HG02678 (cell line): ENCODE measurements at regions not wholly inside any gene's neighbourhood (a gene's known extent, or its start where the extent isn't known, plus 50 kb on each side); places are given as distances from the start of the nearest gene placed in this dataset.
"Not testable (repeated sequence)": the region's sequence is repeated elsewhere in the genome, so short reads cannot be mapped to it uniquely, and the experiment has no call there.

ENCODE experiments used
- ATAC-seq: cut with Tn5 transposase; IDR thresholded peaks from one replicate; pipeline ENCODE4 v1.9.1; 2021; ENCODE audit warnings: mild to moderate bottlenecking, moderate library complexity; ENCODE audit not compliant: unreplicated experiment

GRCh38 chr20:54323227-54323734, 115.4 kb downstream of the PFDN4 start:
- no peak for ATAC-seq

GRCh38 chr20:54324041-54324440, 116.2 kb downstream of the PFDN4 start:
- ATAC-seq, result no peak

- ATAC-seq, result no peak
Observed at GRCh38 chr20:54324652-54325285, 116.9 kb downstream of the PFDN4 start.

GRCh38 chr20:54335299-54335698, 127.4 kb downstream of the PFDN4 start:
- ATAC-seq, result no peak

GRCh38 chr20:54337144-54337543, 129.3 kb downstream of the PFDN4 start:
- no peak for ATAC-seq

GRCh38 chr20:54339093-54339492, 131.2 kb downstream of the PFDN4 start:
- ATAC-seq, result no peak

GRCh38 chr20:54340206-54340605, 132.3 kb downstream of the PFDN4 start:
- no peak for ATAC-seq

- ATAC-seq, result no peak
Observed at GRCh38 chr20:54340667-54341081, 132.8 kb downstream of the PFDN4 start.

- ATAC-seq, result no peak
Observed at GRCh38 chr20:54342258-54342920, 133.0 kb upstream of the DOK5 start.

GRCh38 chr20:54343099-54343498, 132.3 kb upstream of the DOK5 start:
- ATAC-seq, result no peak

GRCh38 chr20:54343634-54344033, 131.8 kb upstream of the DOK5 start:
- no peak for ATAC-seq

GRCh38 chr20:54344832-54345231, 130.6 kb upstream of the DOK5 start:
- ATAC-seq, result no peak

- ATAC-seq, result peak; percentile 69
Observed at GRCh38 chr20:54345301-54345724, 130.1 kb upstream of the DOK5 start.

- ATAC-seq, result no peak
Observed at GRCh38 chr20:54345821-54346220, 129.6 kb upstream of the DOK5 start.

- ATAC-seq, result no peak
Observed at GRCh38 chr20:54346276-54346675, 129.1 kb upstream of the DOK5 start.

GRCh38 chr20:54347166-54347833, 128.1 kb upstream of the DOK5 start:
- ATAC-seq, result no peak

GRCh38 chr20:54350415-54350814, 125.0 kb upstream of the DOK5 start:
- no peak for ATAC-seq

GRCh38 chr20:54351371-54352136, 123.8 kb upstream of the DOK5 start:
- no peak for ATAC-seq

- ATAC-seq, result not testable (repeated sequence)
Observed at GRCh38 chr20:54352541-54352940, 122.9 kb upstream of the DOK5 start.

GRCh38 chr20:54353292-54353691, 122.1 kb upstream of the DOK5 start:
- no peak for ATAC-seq

GRCh38 chr20:54355631-54356280, 119.6 kb upstream of the DOK5 start:
- ATAC-seq, result no peak
